Calu3 (cell line): ENCODE measurements at regions not wholly inside any gene's neighbourhood (a gene's known extent, or its start where the extent isn't known, plus 50 kb on each side); places are given as distances from the start of the nearest gene placed in this dataset.

Source experiments
- BruUV-seq: library from RNA; stranded (reverse); fragments of 400-500 nt; replicated peaks from 2 replicates; lab custom pipeline; 2021; lab: Mats Ljungman, UMichigan
- CTCF ChIA-PET: fragments of 300-600 bp; sonication (Branson Sonifier 250); formaldehyde crosslinking; loops from one replicate; lab custom pipeline; 2022; ENCODE audit warnings: antibody characterized with exemption; lab: Charles Lee
- DNase-seq: peaks from one replicate; pipeline ENCODE4 v3.0.0; 2022
- H3K27ac Mint-ChIP-seq: one replicate; pipeline ENCODE4 v1.8.0; 2022; ENCODE audit warnings: mixed read lengths; ENCODE audit not compliant: unreplicated experiment
- H3K27me3 Mint-ChIP-seq: one replicate; pipeline ENCODE4 v1.8.0; 2022; ENCODE audit warnings: mixed read lengths; ENCODE audit not compliant: unreplicated experiment
- H3K36me3 Mint-ChIP-seq: one replicate; pipeline ENCODE4 v1.8.0; 2022; ENCODE audit warnings: mild to moderate bottlenecking, moderate library complexity, mixed read lengths; ENCODE audit not compliant: insufficient read depth, unreplicated experiment
- H3K4me1 Mint-ChIP-seq: one replicate; pipeline ENCODE4 v1.8.0; 2022; ENCODE audit warnings: mild to moderate bottlenecking, low read depth, mixed read lengths; ENCODE audit not compliant: unreplicated experiment
- H3K4me3 Mint-ChIP-seq: one replicate; pipeline ENCODE4 v1.8.0; 2022; ENCODE audit warnings: mild to moderate bottlenecking, low read depth, moderate library complexity, mixed read lengths; ENCODE audit not compliant: unreplicated experiment
- H3K9me3 Mint-ChIP-seq: one replicate; pipeline ENCODE4 v1.8.0; 2022; ENCODE audit warnings: low read depth, mixed read lengths; ENCODE audit not compliant: unreplicated experiment
- intact Hi-C: fragments of 100-400 bp; cut with micrococcal nuclease; formaldehyde crosslinking; loops from one replicate; pipeline ENCODE4 v1.10.0; 2022; ENCODE audit not compliant: unreplicated experiment
- TF ChIP-seq, protein P1 (sequence below): fragments of 200-600 bp; IDR thresholded peaks from one replicate; pipeline ENCODE4 v1.8.0; 2022; ENCODE audit warnings: antibody characterized with exemption; ENCODE audit not compliant: unreplicated experiment

DNA sequence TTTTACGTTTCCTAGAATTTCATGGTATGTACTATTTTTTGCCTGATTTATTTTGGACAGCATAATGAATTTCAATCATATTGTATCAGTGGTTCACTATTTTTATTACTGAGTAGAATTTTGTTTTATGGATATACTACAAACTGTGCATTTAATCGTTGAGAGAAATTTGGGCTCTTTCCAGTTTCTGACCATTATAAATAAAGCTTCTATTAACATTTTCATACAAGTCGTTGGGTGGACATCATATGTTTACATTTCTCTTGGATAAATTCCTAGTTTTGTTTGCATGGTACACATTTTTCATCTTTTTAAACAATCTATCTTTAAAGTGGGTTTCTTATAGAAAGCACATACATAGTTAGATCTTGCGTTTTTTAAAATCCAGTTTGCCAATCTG lies 472.7 kb upstream of the MAGEB18 start:
- TF ChIP-seq, protein P1, sequence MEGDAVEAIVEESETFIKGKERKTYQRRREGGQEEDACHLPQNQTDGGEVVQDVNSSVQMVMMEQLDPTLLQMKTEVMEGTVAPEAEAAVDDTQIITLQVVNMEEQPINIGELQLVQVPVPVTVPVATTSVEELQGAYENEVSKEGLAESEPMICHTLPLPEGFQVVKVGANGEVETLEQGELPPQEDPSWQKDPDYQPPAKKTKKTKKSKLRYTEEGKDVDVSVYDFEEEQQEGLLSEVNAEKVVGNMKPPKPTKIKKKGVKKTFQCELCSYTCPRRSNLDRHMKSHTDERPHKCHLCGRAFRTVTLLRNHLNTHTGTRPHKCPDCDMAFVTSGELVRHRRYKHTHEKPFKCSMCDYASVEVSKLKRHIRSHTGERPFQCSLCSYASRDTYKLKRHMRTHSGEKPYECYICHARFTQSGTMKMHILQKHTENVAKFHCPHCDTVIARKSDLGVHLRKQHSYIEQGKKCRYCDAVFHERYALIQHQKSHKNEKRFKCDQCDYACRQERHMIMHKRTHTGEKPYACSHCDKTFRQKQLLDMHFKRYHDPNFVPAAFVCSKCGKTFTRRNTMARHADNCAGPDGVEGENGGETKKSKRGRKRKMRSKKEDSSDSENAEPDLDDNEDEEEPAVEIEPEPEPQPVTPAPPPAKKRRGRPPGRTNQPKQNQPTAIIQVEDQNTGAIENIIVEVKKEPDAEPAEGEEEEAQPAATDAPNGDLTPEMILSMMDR = no peak
- intact Hi-C loops = no loop called here
- H3K4me3 Mint-ChIP-seq = no peak overlapping the region

DNA sequence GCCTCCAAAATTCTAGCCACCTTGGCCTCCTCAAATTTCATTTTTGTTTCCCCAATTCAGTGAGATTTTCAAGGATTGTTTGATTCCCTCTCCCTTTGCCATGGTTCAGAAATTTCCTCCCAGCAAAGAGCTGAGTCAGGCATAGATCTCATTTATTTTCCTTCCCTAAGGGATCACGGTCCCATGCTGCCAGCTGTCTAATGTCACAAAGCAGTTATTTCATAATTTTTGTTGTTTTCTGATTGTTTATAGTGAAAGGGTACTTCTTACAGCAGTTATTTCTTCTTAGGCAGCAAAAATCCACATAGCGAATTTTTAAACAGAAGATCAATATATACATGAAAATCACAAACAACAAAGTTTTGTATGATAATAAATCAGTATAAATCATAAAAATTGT lies 470.5 kb upstream of the MAGEB18 start:
- Mint-ChIP-seq H3K9me3 (no peaks in the 10 kb centered on the region), H3K27ac (no peak overlapping the region), H3K27me3 (no peaks in the 10 kb centered on the region), H3K4me1 (no peaks in the 10 kb centered on the region), H3K4me3 (no peak overlapping the region), H3K36me3 (no peaks in the 10 kb centered on the region)
- TF ChIP-seq, protein P1 = no peak
- CTCF ChIA-PET = no interaction called here
- DNase-seq = no peak
- BruUV-seq = no TSS peak
- intact Hi-C loops = no loop called here

More for the DNA sequence above, 472.7 kb upstream of the MAGEB18 start:
- H3K27ac Mint-ChIP-seq = no peak overlapping the region
- H3K36me3 Mint-ChIP-seq = no peaks in the 10 kb centered on the region
- no peaks in the 10 kb centered on the region for H3K9me3 Mint-ChIP-seq
- CTCF ChIA-PET = no interaction called here
- BruUV-seq = no TSS peak
- no peaks in the 10 kb centered on the region for H3K27me3 Mint-ChIP-seq
- no peak for DNase-seq
- H3K4me1 Mint-ChIP-seq = no peaks in the 10 kb centered on the region

DNA sequence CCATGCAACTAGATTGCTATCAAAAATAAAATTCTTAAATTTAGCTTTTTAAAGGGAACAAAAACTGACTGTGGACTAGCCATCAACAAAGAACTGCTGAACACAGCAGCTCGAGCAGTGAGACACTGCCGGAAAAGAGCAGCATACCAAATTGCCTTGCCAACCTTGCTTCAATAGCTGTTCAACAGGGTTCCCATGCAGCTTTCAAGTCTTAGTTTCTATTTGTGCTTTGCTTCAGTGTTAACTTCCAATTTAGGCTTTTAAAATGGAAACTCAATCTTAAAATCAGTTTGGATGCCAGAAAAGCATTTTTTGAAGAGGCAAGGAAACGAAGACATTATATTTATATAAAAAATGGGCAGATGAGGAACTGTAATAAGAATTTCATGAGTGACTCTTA lies 463.4 kb upstream of the MAGEB18 start:
- Mint-ChIP-seq H3K4me3 (no peak overlapping the region), H3K27ac (no peak overlapping the region), H3K9me3 (no peaks in the 10 kb centered on the region), H3K27me3 (no peaks in the 10 kb centered on the region), H3K36me3 (no peaks in the 10 kb centered on the region), H3K4me1 (no peaks in the 10 kb centered on the region)
- no peak for DNase-seq
- no TSS peak for BruUV-seq
- TF ChIP-seq, protein P1 = no peak
- CTCF ChIA-PET = no interaction called here
- intact Hi-C loops = no loop called here

DNA sequence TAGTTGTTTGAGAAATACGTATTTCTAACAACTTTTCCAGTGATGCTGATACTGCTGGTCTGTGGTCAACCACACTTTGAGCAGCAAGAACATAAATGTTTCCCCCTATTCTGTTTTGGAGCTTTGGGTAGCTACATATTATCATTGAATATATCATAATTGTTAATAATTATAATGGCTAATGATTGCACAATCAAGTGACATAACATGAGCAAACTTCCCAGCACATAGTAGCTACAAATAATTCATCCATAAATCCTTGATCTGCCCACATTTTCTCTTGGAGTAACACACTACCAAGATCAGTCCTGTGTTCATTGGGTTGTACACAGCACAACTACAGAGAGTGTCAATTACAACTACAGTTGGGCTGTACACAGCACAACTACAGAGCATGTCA lies 436.3 kb upstream of the MAGEB18 start:
- H3K9me3 Mint-ChIP-seq = no peaks in the 10 kb centered on the region
- intact Hi-C loops = no loop called here
- no peaks in the 10 kb centered on the region for H3K4me1 Mint-ChIP-seq
- H3K36me3 Mint-ChIP-seq = no peaks in the 10 kb centered on the region
- H3K4me3 Mint-ChIP-seq = no peak overlapping the region
- H3K27ac Mint-ChIP-seq = no peak overlapping the region
- H3K27me3 Mint-ChIP-seq = no peaks in the 10 kb centered on the region
- no peak for DNase-seq
- TF ChIP-seq, protein P1 = no peak
- BruUV-seq = no TSS peak
- CTCF ChIA-PET = interaction anchor here (1.0 kb wide), 1 partner anchor 57 kb away, joined by 4 read pairs; no protein-coding TSS in a partner anchor

DNA sequence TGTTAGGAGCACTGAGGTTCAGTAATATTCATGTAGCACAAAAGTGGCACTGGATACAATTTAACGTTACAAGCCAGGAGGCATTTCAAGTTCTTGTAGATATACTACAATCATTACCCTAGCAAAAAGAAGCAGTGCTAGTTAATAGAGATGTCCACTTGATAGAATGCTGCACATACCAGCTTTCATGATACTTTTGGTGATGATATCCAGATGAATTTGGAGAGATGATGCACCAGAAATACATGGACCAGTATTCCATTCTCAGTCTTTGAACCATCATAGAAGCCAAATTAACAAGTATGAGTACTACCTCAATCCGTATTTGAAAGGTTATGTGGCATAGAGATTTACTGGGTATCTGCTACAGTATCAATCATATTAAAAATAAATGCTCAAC lies 421.0 kb upstream of the MAGEB18 start:
- no peaks in the 10 kb centered on the region for H3K4me1 Mint-ChIP-seq
- no peaks in the 10 kb centered on the region for H3K27me3 Mint-ChIP-seq
- no peak overlapping the region for H3K27ac Mint-ChIP-seq
- no peak overlapping the region for H3K4me3 Mint-ChIP-seq
- CTCF ChIA-PET = no interaction called here
- intact Hi-C loops = no loop called here
- H3K36me3 Mint-ChIP-seq = no peaks in the 10 kb centered on the region
- BruUV-seq = no TSS peak
- TF ChIP-seq, protein P1 = no peak
- no peak for DNase-seq
- H3K9me3 Mint-ChIP-seq = no peaks in the 10 kb centered on the region
